ENCODE measurements at regions not wholly inside any gene's neighbourhood (a gene's known extent, or its start where the extent isn't known, plus 50 kb on each side); places are given as distances from the start of the nearest gene placed in this dataset.

DNA sequence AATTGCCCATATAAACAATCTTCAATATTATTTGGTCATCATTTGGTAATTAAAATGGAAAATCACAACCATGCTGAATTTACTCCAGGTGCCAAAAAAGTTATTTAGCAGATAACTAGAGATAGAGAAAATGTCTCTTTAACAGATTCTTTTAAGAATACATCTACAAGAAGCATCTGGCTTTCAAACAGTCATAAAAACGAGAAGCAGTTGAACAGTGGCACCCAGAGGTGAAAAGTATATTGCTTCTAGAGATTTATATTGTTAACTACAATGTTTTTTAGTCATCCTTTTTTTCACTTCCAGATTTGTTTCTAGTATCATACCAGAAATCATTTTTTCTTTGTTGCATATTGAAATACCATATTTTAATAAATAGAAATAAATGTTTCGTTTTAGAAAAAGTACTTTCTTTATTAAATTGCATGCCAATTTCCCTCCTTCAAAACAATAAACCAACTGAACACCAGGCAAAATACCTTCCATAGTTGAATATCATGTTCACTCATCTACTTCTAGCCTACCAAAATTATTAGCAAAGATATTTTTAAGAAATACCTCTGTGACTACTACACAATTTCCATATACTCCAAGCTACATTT lies 65.4 kb upstream of the HNRNPA3 start:
- H3K27me3 Mint-ChIP-seq = peaks cover 68% of the 10 kb centered on the region
- no peak overlapping the region for H3K27ac Mint-ChIP-seq
- DNase-seq (no peak), ATAC-seq (ENCODE audit: low read depth) (no peak)
- peaks cover 19% of the 10 kb centered on the region for H3K4me1 Mint-ChIP-seq
- H3K9me3 Mint-ChIP-seq = no peaks in the 10 kb centered on the region
- H3K36me3 Mint-ChIP-seq = no peaks in the 10 kb centered on the region
- H3K4me3 Mint-ChIP-seq = peak overlapping the region; percentile 31
- POLR2A ChIA-PET = no interaction called here

DNA sequence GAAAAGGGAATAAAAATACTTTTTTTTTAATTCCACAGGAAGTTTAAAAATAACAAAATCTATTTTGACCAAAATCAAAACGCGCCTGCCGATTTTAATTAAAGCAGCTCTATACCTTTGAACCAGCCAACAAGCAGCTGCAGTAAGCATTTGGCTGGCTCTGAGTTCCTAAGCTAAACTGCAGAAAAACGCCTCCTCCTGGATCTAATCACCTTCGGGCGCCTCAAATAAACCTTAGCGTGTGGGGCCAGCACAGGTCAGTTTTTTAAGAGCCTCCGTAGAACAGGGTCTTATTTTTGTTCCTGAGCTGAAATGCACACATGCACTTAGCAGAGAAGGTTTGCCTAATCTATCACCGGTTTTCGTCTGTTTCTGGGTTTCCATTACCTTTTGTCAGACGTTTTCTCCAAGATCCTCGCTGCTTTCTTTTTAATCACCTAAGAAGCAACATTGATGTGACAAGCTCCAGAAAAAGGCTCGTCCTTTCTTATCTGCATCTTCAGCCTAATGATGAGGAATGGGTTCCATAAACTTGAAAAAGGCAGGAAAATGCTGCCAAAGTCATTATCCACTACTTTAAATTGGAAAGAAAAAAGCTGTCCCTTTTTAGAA lies 64.7 kb upstream of the HNRNPA3 start:
- peak overlapping the region; percentile 91 for H3K4me3 Mint-ChIP-seq
- no peaks in the 10 kb centered on the region for H3K9me3 Mint-ChIP-seq
- peaks cover 63% of the 10 kb centered on the region for H3K27me3 Mint-ChIP-seq
- peaks cover 19% of the 10 kb centered on the region for H3K4me1 Mint-ChIP-seq
- DNase-seq = no peak
- peak overlapping the region; percentile 23 for H3K27ac Mint-ChIP-seq
- POLR2A ChIA-PET = interaction anchor here (0.7 to 0.8 kb wide), 2 partner anchors 116 to 216 kb away, joined by 3 read pairs; no protein-coding TSS in a partner anchor
- ATAC-seq (ENCODE audit: low read depth) = no peak
- H3K36me3 Mint-ChIP-seq = no peaks in the 10 kb centered on the region

DNA sequence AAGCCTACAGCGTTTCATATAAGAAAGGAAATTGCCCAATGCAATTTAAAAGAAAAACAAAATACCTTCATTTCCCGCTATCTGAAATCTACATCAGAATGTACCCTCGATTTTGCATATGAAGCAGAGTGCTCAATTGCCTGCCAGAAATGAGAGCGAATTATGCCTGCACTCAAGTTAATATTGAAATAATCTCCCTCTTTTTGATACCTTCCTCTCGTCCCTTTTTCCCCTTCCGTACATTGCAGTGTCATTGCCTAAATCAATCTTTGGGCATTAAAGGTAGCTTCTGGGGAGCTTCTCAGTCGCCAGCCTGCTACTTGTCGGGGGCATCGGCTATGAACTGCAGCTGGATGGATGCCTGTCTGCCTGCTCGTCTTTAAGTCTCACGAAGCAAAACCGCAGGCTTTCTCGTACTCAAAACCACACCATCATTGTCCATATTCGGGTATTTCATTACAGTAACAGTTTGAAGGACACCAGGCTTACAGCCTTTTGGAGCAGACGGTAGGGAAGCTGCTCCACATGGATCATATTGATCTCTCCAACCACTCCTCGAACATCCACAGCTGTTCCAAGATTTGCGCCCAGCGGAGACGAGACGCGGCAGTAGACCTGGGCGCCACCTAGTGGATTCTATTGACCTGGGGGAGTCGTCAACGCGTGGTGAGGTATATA lies 64.0 kb upstream of the HNRNPA3 start:
- POLR2A ChIA-PET = interaction anchor here (0.5 to 0.8 kb wide), 4 partner anchors 93 to 331 kb away, joined by 3 read pairs; no protein-coding TSS in a partner anchor
- Mint-ChIP-seq H3K9me3 (no peaks in the 10 kb centered on the region), H3K36me3 (no peaks in the 10 kb centered on the region), H3K27me3 (peaks cover 61% of the 10 kb centered on the region), H3K4me3 (peak overlapping the region; percentile 91), H3K4me1 (peaks cover 19% of the 10 kb centered on the region), H3K27ac (peak overlapping the region; percentile 41)
- ATAC-seq (ENCODE audit: low read depth) = peak; percentile 88
- DNase-seq = peak; percentile 74

DNA sequence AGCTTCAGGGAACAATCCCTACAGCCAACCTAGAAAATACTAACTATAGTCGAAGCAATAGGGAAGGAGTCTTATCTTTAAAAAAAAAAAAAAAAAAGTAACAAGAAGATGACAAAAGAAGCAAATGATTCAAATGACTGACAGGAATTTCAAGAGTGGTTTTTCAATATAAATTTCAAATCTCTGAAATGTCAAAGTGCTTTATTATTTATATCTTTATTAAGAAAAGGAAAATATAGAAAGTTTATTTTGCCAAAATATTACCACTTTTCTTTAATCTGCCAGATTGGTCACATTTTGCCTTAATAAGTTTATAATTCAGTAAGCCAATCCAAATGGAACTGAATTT lies 63.5 kb upstream of the HNRNPA3 start:
- H3K27ac Mint-ChIP-seq = no peak overlapping the region
- peak overlapping the region; percentile 91 for H3K4me3 Mint-ChIP-seq
- POLR2A ChIA-PET = interaction anchor here (0.5 to 0.8 kb wide), 2 partner anchors 92 to 332 kb away, joined by 3 read pairs; no protein-coding TSS in a partner anchor
- DNase-seq (no peak), ATAC-seq (ENCODE audit: low read depth) (no peak)
- H3K36me3 Mint-ChIP-seq = no peaks in the 10 kb centered on the region
- no peaks in the 10 kb centered on the region for H3K9me3 Mint-ChIP-seq
- H3K27me3 Mint-ChIP-seq = peaks cover 56% of the 10 kb centered on the region
- peaks cover 19% of the 10 kb centered on the region for H3K4me1 Mint-ChIP-seq

DNA sequence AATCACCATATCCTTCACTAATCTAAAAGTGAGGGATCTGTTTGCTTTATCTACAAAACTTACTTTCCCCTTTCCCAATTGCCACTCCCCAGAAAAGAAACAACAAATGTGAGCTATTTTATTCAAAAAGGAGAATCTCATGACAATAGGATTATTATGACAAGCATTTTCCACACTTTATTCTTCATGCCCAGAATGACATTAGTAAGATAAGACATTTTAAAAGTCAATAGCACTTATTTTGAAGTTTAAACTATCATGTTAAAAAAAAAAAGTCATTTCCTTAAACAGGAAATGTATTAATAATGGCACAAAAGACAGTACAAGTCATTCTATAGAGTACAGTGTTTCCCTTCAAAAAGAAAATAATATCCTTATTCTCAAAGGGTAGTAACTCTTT lies 58.8 kb upstream of the HNRNPA3 start:
- Mint-ChIP-seq H3K4me3 (no peak overlapping the region), H3K27ac (no peak overlapping the region), H3K36me3 (no peaks in the 10 kb centered on the region), H3K9me3 (no peaks in the 10 kb centered on the region), H3K4me1 (peaks cover 5% of the 10 kb centered on the region), H3K27me3 (peaks cover 29% of the 10 kb centered on the region)
- DNase-seq = no peak
- POLR2A ChIA-PET = no interaction called here
- ATAC-seq (ENCODE audit: low read depth) = no peak

DNA sequence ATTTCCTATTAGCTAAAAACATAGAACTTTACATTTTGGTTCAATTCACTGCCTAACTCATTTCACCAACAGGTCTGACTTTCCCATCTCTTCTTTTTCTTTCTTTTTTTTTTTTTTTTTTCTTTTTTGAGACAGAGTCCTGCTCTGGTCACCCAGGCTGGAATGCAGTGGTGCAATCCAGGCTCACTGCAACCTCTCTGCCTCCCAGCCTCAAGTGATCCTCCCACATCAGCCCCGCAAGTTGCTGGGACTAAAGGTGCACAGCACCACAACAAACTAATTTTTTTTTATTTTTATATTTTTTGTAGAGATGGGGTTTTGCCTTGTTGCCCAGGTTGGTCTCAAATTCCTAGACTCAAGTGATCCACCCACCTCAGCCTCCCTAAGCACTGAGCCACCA lies 57.8 kb upstream of the HNRNPA3 start:
- Mint-ChIP-seq H3K36me3 (no peaks in the 10 kb centered on the region), H3K27ac (no peak overlapping the region), H3K4me1 (peaks cover 1% of the 10 kb centered on the region), H3K4me3 (no peak overlapping the region), H3K27me3 (peaks cover 22% of the 10 kb centered on the region), H3K9me3 (no peaks in the 10 kb centered on the region)
- DNase-seq (no peak), ATAC-seq (ENCODE audit: low read depth) (no peak)
- POLR2A ChIA-PET = no interaction called here

DNA sequence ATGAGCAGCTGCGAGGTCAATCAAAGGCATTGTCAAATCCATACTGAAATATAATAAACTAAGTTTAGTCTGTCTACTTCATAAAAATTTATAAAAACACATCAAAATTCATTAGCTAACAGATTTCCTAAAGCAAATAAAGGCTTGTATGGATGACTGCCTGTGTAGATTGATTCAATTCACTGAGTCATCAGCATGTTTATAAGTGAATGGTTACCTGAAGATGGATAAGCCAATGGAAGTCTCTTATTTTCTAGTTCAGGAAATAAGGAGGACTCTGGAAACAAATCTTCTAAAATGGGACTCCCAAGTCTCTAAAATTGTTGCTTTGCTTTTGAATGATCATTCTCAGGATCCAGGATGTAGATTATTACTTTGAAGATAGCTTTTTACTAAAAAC lies 57.0 kb upstream of the HNRNPA3 start:
- H3K27ac Mint-ChIP-seq = no peak overlapping the region
- H3K4me3 Mint-ChIP-seq = no peak overlapping the region
- peaks cover 17% of the 10 kb centered on the region for H3K27me3 Mint-ChIP-seq
- no peak for DNase-seq
- no peaks in the 10 kb centered on the region for H3K36me3 Mint-ChIP-seq
- no peak for ATAC-seq (ENCODE audit: low read depth)
- POLR2A ChIA-PET = no interaction called here
- no peaks in the 10 kb centered on the region for H3K9me3 Mint-ChIP-seq
- H3K4me1 Mint-ChIP-seq = no peaks in the 10 kb centered on the region

DNA sequence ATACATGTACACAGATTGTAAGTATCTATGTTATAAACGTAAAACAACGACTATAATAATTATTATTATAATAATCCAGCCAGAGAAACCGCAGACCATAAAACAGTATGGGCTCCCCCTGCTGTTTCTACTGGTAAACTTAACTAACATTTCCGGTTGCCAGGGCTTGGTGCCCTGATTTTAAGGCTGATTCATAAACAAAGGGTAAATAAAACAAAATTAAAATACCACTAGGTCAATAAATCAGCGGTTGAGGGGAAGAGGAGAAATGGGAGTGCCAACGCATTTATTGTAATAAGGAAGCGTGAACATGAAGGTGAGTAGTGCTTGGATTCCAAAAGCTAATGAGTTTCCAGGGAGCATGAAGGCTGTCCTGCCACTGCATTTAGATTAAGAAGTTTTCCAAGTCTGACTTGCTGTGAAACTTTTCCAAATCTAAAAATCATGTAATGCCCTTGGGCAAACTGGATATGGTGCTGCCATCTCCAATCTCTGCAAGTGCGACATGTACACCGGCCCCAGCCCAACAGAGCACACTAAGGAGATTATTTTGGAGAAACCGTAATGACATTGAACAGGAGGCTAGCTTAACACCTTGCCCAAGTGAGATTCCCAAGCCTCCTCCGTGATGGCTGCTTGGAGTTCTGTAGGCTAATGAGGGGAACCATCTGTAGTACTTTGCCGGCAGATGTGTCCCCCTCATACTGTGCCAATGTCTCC lies 50.7 kb upstream of the HNRNPA3 start:
- no peak for ATAC-seq (ENCODE audit: low read depth)
- Mint-ChIP-seq H3K4me1 (peaks cover 14% of the 10 kb centered on the region), H3K36me3 (no peaks in the 10 kb centered on the region), H3K9me3 (no peaks in the 10 kb centered on the region), H3K27me3 (peaks cover 18% of the 10 kb centered on the region), H3K4me3 (no peak overlapping the region), H3K27ac (no peak overlapping the region)
- no peak for DNase-seq
- POLR2A ChIA-PET = interaction anchor here (0.5 kb wide), 1 partner anchor 94 kb away, joined by 5 read pairs; no protein-coding TSS in a partner anchor

Small RNA genes lying in the stretch of these regions (microRNA-seq; reads per million reads assigned to microRNA genes)
- gene MIR1246 = 2.8 reads per million

All from activated naive CD8-positive, alpha-beta T cell treated with anti-CD3 and anti-CD28 coated beads, Interleukin-2, amount 10 ng/mL, durations not matched to agents 7 days and 5 days (primary cell).